Thoracic aorta (tissue), 2 donors: ENCODE measurements at regions not wholly inside any gene's neighbourhood (a gene's known extent, or its start where the extent isn't known, plus 50 kb on each side); places are given as distances from the start of the nearest gene placed in this dataset.
"Not testable (repeated sequence)": the region's sequence is repeated elsewhere in the genome, so short reads cannot be mapped to it uniquely, and the experiment has no call there.

Experiments used
- ATAC-seq: fragments of 150-250 bp; one replicate; pipeline ENCODE4 v1.8.0; 2017; ENCODE audit warnings: low read depth; ENCODE audit not compliant: insufficient number of reproducible peaks, low FRiP score
- DNase-seq: peaks from one replicate; pipeline ENCODE4 v3.0.0-alpha.2; 2020; ENCODE audit warnings: low spot score
- H3K27ac ChIP-seq, 2 donors: fragments of 200-600 bp; sonication (generic); 1 replicate in 1 of 2; 2 replicates in 1 of 2; pipeline ENCODE4 v1.5.1; 2016; ENCODE audit warnings: mild to moderate bottlenecking in 2 of 2, moderate library complexity in 2 of 2
- H3K27me3 ChIP-seq: fragments of 200-600 bp; sonication (generic); replicated peaks from 2 replicates; pipeline ENCODE4 v1.6.0; 2016; ENCODE audit warnings: mild to moderate bottlenecking; ENCODE audit not compliant: insufficient read depth
- H3K36me3 ChIP-seq: fragments of 200-600 bp; sonication (generic); one replicate; pipeline ENCODE4 v1.5.1; 2016
- H3K4me1 ChIP-seq, 2 donors: fragments of 200-600 bp; sonication (generic); 1 replicate in 1 of 2; 2 replicates in 1 of 2; pipeline versions ENCODE4 v1.5.1 to v1.6.0; 2016; ENCODE audit warnings: low read depth in 2 of 2, mild to moderate bottlenecking in 1 of 2; ENCODE audit not compliant: control insufficient read depth in 1 of 2
- H3K4me3 ChIP-seq: fragments of 200-600 bp; sonication (generic); 2 replicates; pipeline ENCODE4 v1.5.1; 2016; ENCODE audit warnings: mild to moderate bottlenecking
- H3K9me3 ChIP-seq: fragments of 200-600 bp; sonication (generic); 2 replicates; pipeline ENCODE4 v1.5.1; 2016
- CTCF ChIP-seq: fragments of 200-600 bp; sonication (generic); IDR thresholded peaks from one replicate; pipeline ENCODE4 v1.5.1; 2019; ENCODE audit warnings: antibody characterized with exemption

GRCh38 chr16:17962726-17963125 lies 373.8 kb downstream of the NPIPA8 start:
- Histone ChIP-seq H3K4me1 (no peaks in the 10 kb centered on the region), H3K27me3 (no peaks in the 10 kb centered on the region), H3K4me3 (no peak overlapping the region), H3K36me3 (no peaks in the 10 kb centered on the region), H3K9me3 (no peaks in the 10 kb centered on the region), H3K27ac (no peak overlapping the region)
- DNase-seq: no peak
- no peak for TF ChIP-seq CTCF
- no peak for ATAC-seq

- H3K27me3 ChIP-seq, H3K36me3 ChIP-seq, ATAC-seq, DNase-seq, H3K4me3 ChIP-seq, H3K9me3 ChIP-seq, H3K4me1 ChIP-seq, H3K27ac ChIP-seq: not testable (repeated sequence)
These were observed 374.7 kb downstream of the NPIPA8 start for GRCh38 chr16:17961822-17962221.

GRCh38 chr16:17951378-17951777 lies 385.2 kb downstream of the NPIPA8 start:
- DNase-seq: no peak
- Histone ChIP-seq H3K9me3 (no peaks in the 10 kb centered on the region), H3K4me1 (no peaks in the 10 kb centered on the region), H3K27me3 (no peaks in the 10 kb centered on the region), H3K4me3 (no peak overlapping the region), H3K27ac (no peak overlapping the region), H3K36me3 (no peaks in the 10 kb centered on the region)
- no peak for ATAC-seq
- TF ChIP-seq CTCF: no peak

- no peak for TF ChIP-seq CTCF
- H3K27ac ChIP-seq: no peak overlapping the region
- H3K27me3 ChIP-seq: no peaks in the 10 kb centered on the region
- no peaks in the 10 kb centered on the region for H3K36me3 ChIP-seq
- no peak for DNase-seq
- H3K4me1 ChIP-seq: no peaks in the 10 kb centered on the region
- no peak overlapping the region for H3K4me3 ChIP-seq
- no peaks in the 10 kb centered on the region for H3K9me3 ChIP-seq
- ATAC-seq: no peak
These were observed 386.6 kb downstream of the NPIPA8 start for GRCh38 chr16:17949982-17950250.

DNA sequence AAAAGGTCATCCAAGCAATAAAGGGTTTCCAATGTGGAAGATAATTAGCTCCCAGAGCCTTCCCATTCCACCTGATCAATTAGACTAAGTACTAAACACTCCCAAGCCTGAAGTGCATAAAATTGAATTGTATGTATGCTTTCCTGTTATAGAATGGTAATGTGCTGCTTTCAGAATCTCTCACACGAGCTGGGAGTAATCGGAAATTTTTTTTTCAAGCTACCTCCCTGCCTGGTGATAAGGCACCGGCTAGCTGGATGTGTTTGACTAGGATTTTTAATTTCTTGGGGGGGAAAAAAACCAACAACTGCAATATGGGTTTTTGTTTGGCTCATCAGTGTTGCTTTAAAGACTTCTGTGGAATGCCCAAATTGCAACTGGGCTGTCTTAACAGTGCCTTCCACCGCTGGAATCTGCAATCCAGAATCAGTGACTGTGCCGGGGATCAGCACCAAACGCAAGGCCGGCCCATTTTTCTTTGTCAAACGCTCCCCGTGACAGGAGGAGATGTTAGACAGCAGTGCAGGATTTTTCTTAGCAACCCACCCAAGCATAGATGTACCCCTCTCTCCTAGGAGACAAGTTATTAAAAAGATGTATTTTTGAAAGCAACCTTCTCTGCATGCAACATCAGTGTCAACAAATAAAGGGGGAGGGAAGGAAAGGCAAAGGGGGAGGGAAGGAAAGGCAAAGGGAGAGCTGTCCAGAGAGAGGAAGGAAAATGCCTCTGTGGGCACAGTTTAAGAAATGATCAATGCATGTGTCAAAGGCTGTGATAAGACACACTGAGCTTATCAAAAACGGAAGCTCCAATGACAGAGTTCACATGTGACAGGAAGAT lies 387.2 kb downstream of the NPIPA8 start:
- no peak for DNase-seq
- Histone ChIP-seq H3K27me3 (no peaks in the 10 kb centered on the region), H3K36me3 (no peaks in the 10 kb centered on the region), H3K4me1 (no peaks in the 10 kb centered on the region), H3K27ac (no peak overlapping the region), H3K9me3 (no peaks in the 10 kb centered on the region), H3K4me3 (no peak overlapping the region)
- ATAC-seq: no peak
- TF ChIP-seq CTCF: no peak

DNA sequence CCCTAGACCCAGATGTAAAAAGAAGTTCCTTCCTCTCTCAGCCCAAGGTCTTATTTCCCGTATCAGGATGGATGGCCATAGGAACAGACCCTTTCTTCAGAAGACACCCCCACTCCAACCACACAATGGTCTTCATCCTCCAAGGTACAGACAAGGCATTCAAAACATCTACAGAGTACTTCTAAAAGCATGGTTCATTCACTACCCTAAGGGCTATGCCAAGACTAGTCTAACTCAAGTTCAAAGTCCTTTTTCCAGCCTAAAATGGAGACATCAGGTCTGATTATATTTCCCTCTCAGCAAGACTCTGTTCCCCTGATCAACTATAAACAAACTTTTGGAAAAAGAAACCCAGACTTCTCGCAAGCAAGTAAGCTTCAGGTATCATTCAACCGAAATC lies 388.9 kb downstream of the NPIPA8 start:
- Histone ChIP-seq H3K9me3 (no peaks in the 10 kb centered on the region), H3K4me3 (no peak overlapping the region), H3K36me3 (no peaks in the 10 kb centered on the region), H3K4me1 (no peaks in the 10 kb centered on the region), H3K27ac (no peak overlapping the region), H3K27me3 (no peaks in the 10 kb centered on the region)
- DNase-seq (no peak), ATAC-seq (no peak)
- TF ChIP-seq CTCF: no peak
